ENCODE measurements at regions not wholly inside any gene's neighbourhood (a gene's known extent, or its start where the extent isn't known, plus 50 kb on each side); places are given as distances from the start of the nearest gene placed in this dataset.

- H3K27me3 ChIP-seq, result no peaks in the 10 kb centered on the region
- DNase-seq, result no peak
- ATAC-seq, result no peak
- H3K4me1 ChIP-seq, result no peaks in the 10 kb centered on the region
- H3K27ac ChIP-seq, result no peak overlapping the region
- no peak overlapping the region for H3K4me3 ChIP-seq
- no peaks in the 10 kb centered on the region for H3K36me3 ChIP-seq
- intact Hi-C loops (cut with DNase I), result no loop called here
- no peak for TF ChIP-seq CTCF (IDR thresholded peaks at IDR 0.05)
- H3K9me3 ChIP-seq, result no peaks in the 10 kb centered on the region
These were observed 95.3 kb upstream of the DLG1 start for GRCh38 chr3:197393711-197394110.

GRCh38 chr3:197392961-197393360 is 94.5 kb upstream of the DLG1 start:
- no peaks in the 10 kb centered on the region for H3K27me3 ChIP-seq
- H3K9me3 ChIP-seq, result no peaks in the 10 kb centered on the region
- TF ChIP-seq CTCF (IDR thresholded peaks at IDR 0.05), result no peak
- H3K36me3 ChIP-seq, result no peaks in the 10 kb centered on the region
- no peak for DNase-seq
- no peak overlapping the region for H3K27ac ChIP-seq
- H3K4me3 ChIP-seq, result no peak overlapping the region
- H3K4me1 ChIP-seq, result no peaks in the 10 kb centered on the region
- ATAC-seq, result no peak
- intact Hi-C loops (cut with DNase I), result no loop called here

GRCh38 chr3:197381371-197381770 is 83.0 kb upstream of the DLG1 start:
- no peaks in the 10 kb centered on the region for H3K9me3 ChIP-seq
- H3K36me3 ChIP-seq, result no peaks in the 10 kb centered on the region
- DNase-seq (no peak), ATAC-seq (no peak)
- no peaks in the 10 kb centered on the region for H3K4me1 ChIP-seq
- intact Hi-C loops (cut with DNase I), result no loop called here
- no peak overlapping the region for H3K4me3 ChIP-seq
- H3K27ac ChIP-seq, result no peak overlapping the region
- TF ChIP-seq CTCF (IDR thresholded peaks at IDR 0.05), result no peak
- H3K27me3 ChIP-seq, result no peaks in the 10 kb centered on the region

- H3K4me1 ChIP-seq, result no peaks in the 10 kb centered on the region
- no peaks in the 10 kb centered on the region for H3K36me3 ChIP-seq
- ATAC-seq (no peak), DNase-seq (no peak)
- no peaks in the 10 kb centered on the region for H3K27me3 ChIP-seq
- no peak for TF ChIP-seq CTCF (IDR thresholded peaks at IDR 0.05)
- no peaks in the 10 kb centered on the region for H3K9me3 ChIP-seq
- intact Hi-C loops (cut with DNase I), result no loop called here
- no peak overlapping the region for H3K27ac ChIP-seq
- no peak overlapping the region for H3K4me3 ChIP-seq
These were observed 82.4 kb upstream of the DLG1 start for GRCh38 chr3:197380786-197381185.

GRCh38 chr3:197378985-197379718 is 80.7 kb upstream of the DLG1 start:
- DNase-seq, result no peak
- no peak overlapping the region for H3K4me3 ChIP-seq
- TF ChIP-seq CTCF (IDR thresholded peaks at IDR 0.05), result no peak
- H3K9me3 ChIP-seq, result no peaks in the 10 kb centered on the region
- no peak for ATAC-seq
- H3K27me3 ChIP-seq, result no peaks in the 10 kb centered on the region
- intact Hi-C loops (cut with DNase I), result no loop called here
- H3K4me1 ChIP-seq, result no peaks in the 10 kb centered on the region
- no peaks in the 10 kb centered on the region for H3K36me3 ChIP-seq
- H3K27ac ChIP-seq, result no peak overlapping the region

Data from upper lobe of right lung (tissue), 1 donor.